ENCODE measurements at regions not wholly inside any gene's neighbourhood (a gene's known extent, or its start where the extent isn't known, plus 50 kb on each side); places are given as distances from the start of the nearest gene placed in this dataset.
"Not testable (repeated sequence)": the region's sequence is repeated elsewhere in the genome, so short reads cannot be mapped to it uniquely, and the experiment has no call there.

GRCh38 chr16:5918567-5919130, 821.1 kb upstream of the EEF2KMT start:
- Mint-ChIP-seq H3K4me1 (ENCODE audit: low read depth) (no peaks in the 10 kb centered on the region), H3K27me3 (ENCODE audit: insufficient read depth) (no peaks in the 10 kb centered on the region), H3K27ac (no peak overlapping the region), H3K9me3 (peaks cover 44% of the 10 kb centered on the region), H3K36me3 (ENCODE audit: low read depth) (no peaks in the 10 kb centered on the region), H3K4me3 (no peak overlapping the region)
- intact Hi-C loops (cut with micrococcal nuclease): no loop called here
- DNase-seq (ENCODE audit: low spot score): no peak

- Mint-ChIP-seq H3K4me3 (no peak overlapping the region), H3K36me3 (ENCODE audit: low read depth) (no peaks in the 10 kb centered on the region), H3K27me3 (ENCODE audit: insufficient read depth) (no peaks in the 10 kb centered on the region), H3K4me1 (ENCODE audit: low read depth) (no peaks in the 10 kb centered on the region), H3K9me3 (peaks cover 44% of the 10 kb centered on the region), H3K27ac (no peak overlapping the region)
- no peak for DNase-seq (ENCODE audit: low spot score)
- intact Hi-C loops (cut with micrococcal nuclease): no loop called here
These were observed 820.0 kb upstream of the EEF2KMT start for GRCh38 chr16:5917436-5918195.

- H3K4me1 Mint-ChIP-seq (ENCODE audit: low read depth): no peaks in the 10 kb centered on the region
- H3K4me3 Mint-ChIP-seq: no peak overlapping the region
- no peak for DNase-seq (ENCODE audit: low spot score)
- H3K9me3 Mint-ChIP-seq: peaks cover 40% of the 10 kb centered on the region
- intact Hi-C loops (cut with micrococcal nuclease): no loop called here
- no peaks in the 10 kb centered on the region for H3K36me3 Mint-ChIP-seq (ENCODE audit: low read depth)
- H3K27me3 Mint-ChIP-seq (ENCODE audit: insufficient read depth): no peaks in the 10 kb centered on the region
- H3K27ac Mint-ChIP-seq: no peak overlapping the region
These were observed 819.2 kb upstream of the EEF2KMT start for GRCh38 chr16:5916711-5917191.

- H3K27me3 Mint-ChIP-seq (ENCODE audit: insufficient read depth): no peaks in the 10 kb centered on the region
- no peak overlapping the region for H3K4me3 Mint-ChIP-seq
- DNase-seq (ENCODE audit: low spot score): no peak
- intact Hi-C loops (cut with micrococcal nuclease): no loop called here
- no peak overlapping the region for H3K27ac Mint-ChIP-seq
- no peaks in the 10 kb centered on the region for H3K4me1 Mint-ChIP-seq (ENCODE audit: low read depth)
- peaks cover 9% of the 10 kb centered on the region for H3K9me3 Mint-ChIP-seq
- no peaks in the 10 kb centered on the region for H3K36me3 Mint-ChIP-seq (ENCODE audit: low read depth)
These were observed 813.6 kb upstream of the EEF2KMT start for GRCh38 chr16:5911241-5911640.

GRCh38 chr16:5909556-5909955, 812.0 kb upstream of the EEF2KMT start:
- H3K4me1 Mint-ChIP-seq (ENCODE audit: low read depth); H3K4me3 Mint-ChIP-seq; intact Hi-C loops (cut with micrococcal nuclease); H3K9me3 Mint-ChIP-seq; H3K27me3 Mint-ChIP-seq (ENCODE audit: insufficient read depth); H3K27ac Mint-ChIP-seq; DNase-seq (ENCODE audit: low spot score); H3K36me3 Mint-ChIP-seq (ENCODE audit: low read depth): not testable (repeated sequence)

GRCh38 chr16:5907544-5907943, 809.9 kb upstream of the EEF2KMT start:
- Mint-ChIP-seq H3K36me3 (ENCODE audit: low read depth) (no peaks in the 10 kb centered on the region), H3K27me3 (ENCODE audit: insufficient read depth) (no peaks in the 10 kb centered on the region), H3K4me1 (ENCODE audit: low read depth) (no peaks in the 10 kb centered on the region), H3K27ac (no peak overlapping the region), H3K4me3 (no peak overlapping the region), H3K9me3 (peaks cover 17% of the 10 kb centered on the region)
- intact Hi-C loops (cut with micrococcal nuclease): no loop called here
- DNase-seq (ENCODE audit: low spot score): no peak

GRCh38 chr16:5906351-5906750, 808.8 kb upstream of the EEF2KMT start:
- Mint-ChIP-seq H3K4me1 (ENCODE audit: low read depth) (no peaks in the 10 kb centered on the region), H3K36me3 (ENCODE audit: low read depth) (no peaks in the 10 kb centered on the region), H3K27me3 (ENCODE audit: insufficient read depth) (no peaks in the 10 kb centered on the region), H3K4me3 (no peak overlapping the region), H3K27ac (no peak overlapping the region), H3K9me3 (peaks cover 23% of the 10 kb centered on the region)
- intact Hi-C loops (cut with micrococcal nuclease): no loop called here
- DNase-seq (ENCODE audit: low spot score): no peak

- no peaks in the 10 kb centered on the region for H3K36me3 Mint-ChIP-seq (ENCODE audit: low read depth)
- no peaks in the 10 kb centered on the region for H3K4me1 Mint-ChIP-seq (ENCODE audit: low read depth)
- no peaks in the 10 kb centered on the region for H3K27me3 Mint-ChIP-seq (ENCODE audit: insufficient read depth)
- H3K4me3 Mint-ChIP-seq: no peak overlapping the region
- H3K27ac Mint-ChIP-seq: no peak overlapping the region
- no peak for DNase-seq (ENCODE audit: low spot score)
- intact Hi-C loops (cut with micrococcal nuclease): no loop called here
- peaks cover 23% of the 10 kb centered on the region for H3K9me3 Mint-ChIP-seq
These were observed 808.3 kb upstream of the EEF2KMT start for GRCh38 chr16:5905935-5906334.

- H3K4me3 Mint-ChIP-seq: no peak overlapping the region
- no peaks in the 10 kb centered on the region for H3K36me3 Mint-ChIP-seq (ENCODE audit: low read depth)
- no peak for DNase-seq (ENCODE audit: low spot score)
- intact Hi-C loops (cut with micrococcal nuclease): no loop called here
- H3K27ac Mint-ChIP-seq: no peak overlapping the region
- H3K9me3 Mint-ChIP-seq: peaks cover 32% of the 10 kb centered on the region
- no peaks in the 10 kb centered on the region for H3K27me3 Mint-ChIP-seq (ENCODE audit: insufficient read depth)
- no peaks in the 10 kb centered on the region for H3K4me1 Mint-ChIP-seq (ENCODE audit: low read depth)
These were observed 806.2 kb upstream of the EEF2KMT start for GRCh38 chr16:5903832-5904231.

GRCh38 chr16:5903153-5903552, 805.6 kb upstream of the EEF2KMT start:
- peaks cover 32% of the 10 kb centered on the region for H3K9me3 Mint-ChIP-seq
- H3K4me1 Mint-ChIP-seq (ENCODE audit: low read depth): no peaks in the 10 kb centered on the region
- no peaks in the 10 kb centered on the region for H3K36me3 Mint-ChIP-seq (ENCODE audit: low read depth)
- no peak overlapping the region for H3K27ac Mint-ChIP-seq
- no peak for DNase-seq (ENCODE audit: low spot score)
- no peaks in the 10 kb centered on the region for H3K27me3 Mint-ChIP-seq (ENCODE audit: insufficient read depth)
- no peak overlapping the region for H3K4me3 Mint-ChIP-seq
- intact Hi-C loops (cut with micrococcal nuclease): no loop called here

- intact Hi-C loops (cut with micrococcal nuclease): no loop called here
- no peak overlapping the region for H3K4me3 Mint-ChIP-seq
- no peaks in the 10 kb centered on the region for H3K36me3 Mint-ChIP-seq (ENCODE audit: low read depth)
- H3K9me3 Mint-ChIP-seq: peaks cover 36% of the 10 kb centered on the region
- H3K4me1 Mint-ChIP-seq (ENCODE audit: low read depth): no peaks in the 10 kb centered on the region
- no peak overlapping the region for H3K27ac Mint-ChIP-seq
- no peaks in the 10 kb centered on the region for H3K27me3 Mint-ChIP-seq (ENCODE audit: insufficient read depth)
- no peak for DNase-seq (ENCODE audit: low spot score)
These were observed 802.5 kb upstream of the EEF2KMT start for GRCh38 chr16:5900046-5900445.

GRCh38 chr16:5895976-5896375, 798.4 kb upstream of the EEF2KMT start:
- Mint-ChIP-seq H3K4me3 (no peak overlapping the region), H3K9me3 (peaks cover 40% of the 10 kb centered on the region), H3K4me1 (ENCODE audit: low read depth) (no peaks in the 10 kb centered on the region), H3K27me3 (ENCODE audit: insufficient read depth) (no peaks in the 10 kb centered on the region), H3K27ac (no peak overlapping the region), H3K36me3 (ENCODE audit: low read depth) (no peaks in the 10 kb centered on the region)
- intact Hi-C loops (cut with micrococcal nuclease): no loop called here
- no peak for DNase-seq (ENCODE audit: low spot score)

GRCh38 chr16:5895137-5895536, 797.5 kb upstream of the EEF2KMT start:
- DNase-seq (ENCODE audit: low spot score): no peak
- Mint-ChIP-seq H3K27ac (no peak overlapping the region), H3K27me3 (ENCODE audit: insufficient read depth) (no peaks in the 10 kb centered on the region), H3K4me1 (ENCODE audit: low read depth) (no peaks in the 10 kb centered on the region), H3K4me3 (no peak overlapping the region), H3K36me3 (ENCODE audit: low read depth) (no peaks in the 10 kb centered on the region), H3K9me3 (peaks cover 38% of the 10 kb centered on the region)
- intact Hi-C loops (cut with micrococcal nuclease): no loop called here
